ENCODE measurements at regions not wholly inside any gene's neighbourhood (a gene's known extent, or its start where the extent isn't known, plus 50 kb on each side); places are given as distances from the start of the nearest gene placed in this dataset.
"Not testable (repeated sequence)": the region's sequence is repeated elsewhere in the genome, so short reads cannot be mapped to it uniquely, and the experiment has no call there.

DNA sequence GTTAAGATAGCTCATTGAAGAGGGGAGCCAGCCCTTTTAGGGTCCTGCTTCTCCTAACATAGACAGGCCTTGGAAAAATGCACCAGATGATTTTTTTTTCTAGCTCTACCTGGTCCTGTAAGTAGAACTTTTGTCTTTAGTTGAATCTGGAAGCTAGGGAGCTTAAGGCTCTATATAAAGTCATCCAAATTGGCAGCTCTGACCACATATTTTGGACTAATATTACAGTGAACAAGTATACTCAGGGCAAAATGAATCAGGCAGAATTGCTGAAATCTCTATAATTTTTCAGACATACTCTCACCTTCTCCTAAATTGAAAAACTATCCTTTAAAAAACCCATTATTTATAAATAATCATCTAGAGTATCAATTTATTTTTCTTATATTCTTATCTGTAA, 375.6 kb downstream of the OSTF1 start:
- DNase-seq = no peak

DNA sequence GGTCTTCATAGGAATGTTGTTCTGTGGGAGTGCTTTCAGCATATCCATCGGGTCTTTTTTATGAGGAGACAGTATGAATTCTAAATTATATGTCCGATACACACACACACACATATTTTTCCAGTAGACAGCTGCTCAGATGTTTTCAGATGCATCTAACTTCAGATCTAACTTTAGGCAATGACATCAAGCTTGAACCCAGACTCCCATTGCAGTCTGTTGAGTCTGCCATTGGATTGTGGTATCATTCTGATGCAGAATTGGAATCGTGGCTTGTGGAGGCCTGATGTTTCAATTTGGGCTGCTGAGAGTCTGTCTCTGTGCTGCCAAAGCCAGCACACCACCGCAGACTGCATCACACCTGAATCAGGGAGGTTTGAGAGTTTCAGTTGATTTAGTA, 376.4 kb downstream of the OSTF1 start:
- no peak for DNase-seq

DNA sequence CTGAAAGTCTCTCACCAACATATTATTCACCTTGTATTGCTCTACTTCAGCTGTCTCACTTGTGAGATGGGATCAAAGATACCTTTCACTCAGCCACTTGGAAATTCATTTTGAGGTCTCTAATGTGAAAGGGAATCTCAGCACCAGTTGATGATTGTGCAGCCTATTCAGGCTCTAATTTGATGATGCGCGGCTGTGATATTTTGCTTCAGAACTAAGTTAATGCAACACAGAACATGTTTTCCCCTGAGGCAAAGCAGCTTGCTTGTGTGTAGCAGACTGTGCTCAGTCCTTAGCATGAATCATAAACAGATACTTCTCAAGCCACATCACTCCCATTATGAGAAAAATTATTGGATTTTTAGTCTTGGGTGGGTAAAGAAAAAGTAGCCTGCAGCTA, 378.8 kb downstream of the OSTF1 start:
- DNase-seq = no peak

DNA sequence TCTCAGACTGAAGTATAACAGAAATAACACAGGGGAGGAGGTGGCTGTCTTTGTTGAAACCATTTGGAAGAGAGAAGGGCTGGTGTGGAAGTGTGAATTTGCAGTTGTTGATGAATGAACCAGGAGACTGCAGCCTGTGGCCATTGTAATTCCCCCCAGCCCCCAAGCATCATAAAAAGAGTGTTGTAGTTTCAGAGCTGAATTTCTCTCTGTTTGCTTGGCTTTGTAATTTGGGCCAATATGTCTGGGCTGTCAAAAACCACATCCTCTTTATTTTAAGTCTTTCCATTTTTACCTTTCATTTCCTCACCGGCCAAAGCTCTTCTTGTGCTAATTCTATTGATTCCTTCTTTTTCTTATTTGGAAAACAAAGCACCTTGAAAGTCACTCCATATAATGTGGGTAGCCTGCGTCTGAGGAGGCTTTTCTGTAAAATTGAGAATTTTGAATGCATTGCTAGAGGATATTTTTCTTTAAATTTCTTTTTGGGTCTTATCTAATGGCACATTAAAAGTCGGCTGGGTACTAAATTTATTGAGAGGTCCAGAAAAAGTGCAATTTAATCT, 383.3 kb downstream of the OSTF1 start:
- DNase-seq = no peak

DNA sequence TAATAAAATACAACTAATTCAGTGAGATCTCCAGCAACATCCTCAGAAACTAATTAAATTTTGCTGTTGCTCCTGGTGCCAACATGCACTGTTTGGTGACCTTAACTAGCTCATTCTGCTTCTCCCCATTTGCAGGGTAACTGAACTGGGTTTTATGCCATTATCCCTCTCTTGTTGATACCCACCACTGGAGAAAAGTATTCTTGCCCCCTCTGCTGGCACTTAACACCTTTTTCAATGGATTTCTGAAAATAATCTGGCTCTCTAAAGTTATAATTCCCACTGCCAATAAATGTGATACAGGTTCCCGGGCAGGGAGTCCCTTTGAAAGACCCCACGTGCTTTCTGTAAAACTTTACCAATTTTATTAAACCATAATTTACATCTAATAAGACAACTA, 394.3 kb downstream of the OSTF1 start:
- no peak for DNase-seq

DNA sequence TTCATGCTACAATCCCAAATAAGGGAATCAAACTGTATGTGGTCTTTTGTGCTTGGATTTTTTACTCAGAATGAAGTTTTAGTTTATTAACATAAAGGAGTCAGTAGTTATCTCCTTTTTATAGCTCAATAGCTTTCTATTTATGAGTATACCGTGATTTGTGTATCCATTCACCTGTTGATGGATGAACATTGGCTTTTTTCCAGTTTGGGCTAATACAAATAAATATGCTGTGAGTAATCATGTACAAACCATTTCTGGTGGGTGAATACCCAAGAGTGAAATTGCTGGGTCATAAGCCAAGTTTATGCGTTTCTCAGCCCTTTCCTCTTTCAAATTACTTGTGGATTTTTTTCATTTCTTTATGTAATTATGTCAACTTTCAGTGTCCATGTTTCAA, 395.3 kb downstream of the OSTF1 start:
- no peak for DNase-seq

DNA sequence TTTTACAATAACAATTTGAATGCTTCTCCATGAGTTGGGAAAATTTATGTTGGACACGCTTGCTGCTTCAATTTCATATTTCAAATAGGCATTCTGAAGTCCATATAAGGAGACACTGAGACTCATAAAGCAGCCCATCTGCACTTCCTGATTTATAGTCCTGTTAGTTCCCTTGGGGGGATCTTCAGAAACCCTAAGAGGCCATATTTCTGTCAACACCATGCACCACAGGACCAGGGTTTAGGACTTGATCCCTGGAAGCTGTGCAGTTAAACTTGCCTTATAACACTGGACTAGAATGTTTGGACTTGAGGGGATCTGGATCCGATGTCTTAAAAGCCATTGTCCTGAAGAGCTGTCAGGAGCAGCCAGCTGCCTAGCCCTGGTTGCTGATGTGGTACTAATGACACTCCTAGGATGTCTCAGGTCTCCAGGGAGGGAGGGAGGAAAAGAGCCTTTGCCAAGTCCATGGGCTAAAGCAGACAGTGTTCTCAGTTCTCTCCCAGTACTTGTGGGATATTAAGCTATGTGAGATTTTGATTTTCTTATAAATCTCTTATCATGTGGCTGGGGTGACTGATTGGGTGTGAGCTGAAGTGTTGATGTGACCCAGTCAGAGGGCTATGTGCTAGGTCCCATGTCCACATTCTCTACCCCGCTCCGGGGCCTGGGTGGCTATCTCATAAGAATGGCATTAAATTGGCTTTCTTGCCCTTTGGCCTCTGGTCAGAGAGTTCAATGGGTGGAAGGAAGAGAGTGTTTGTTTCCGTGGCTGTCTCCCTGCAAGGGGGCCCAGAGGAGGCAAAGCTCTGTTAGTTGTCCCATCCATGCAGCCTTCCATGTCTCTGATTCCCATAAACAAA, 399.8 kb downstream of the OSTF1 start:
- no peak for DNase-seq

DNA sequence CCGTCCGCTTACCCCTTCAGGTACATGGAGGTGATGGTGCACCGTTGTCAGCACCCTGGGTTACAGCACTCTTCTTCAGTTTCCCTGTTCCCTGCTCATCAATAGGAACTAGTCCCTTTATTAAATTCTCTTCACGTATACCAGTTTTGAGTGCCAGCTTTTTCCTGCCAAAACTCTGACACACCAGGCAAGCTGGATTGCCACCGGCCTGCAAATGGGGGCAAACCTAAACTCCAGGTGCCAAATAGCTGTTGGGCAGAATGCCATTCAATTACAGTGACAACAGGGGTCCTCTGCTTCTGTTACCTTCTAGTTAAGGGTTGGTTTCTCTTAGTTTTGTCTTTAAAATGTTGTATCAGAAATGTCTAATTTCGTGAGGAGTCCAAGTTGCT, 400.4 kb downstream of the OSTF1 start:
- no peak for DNase-seq

DNA sequence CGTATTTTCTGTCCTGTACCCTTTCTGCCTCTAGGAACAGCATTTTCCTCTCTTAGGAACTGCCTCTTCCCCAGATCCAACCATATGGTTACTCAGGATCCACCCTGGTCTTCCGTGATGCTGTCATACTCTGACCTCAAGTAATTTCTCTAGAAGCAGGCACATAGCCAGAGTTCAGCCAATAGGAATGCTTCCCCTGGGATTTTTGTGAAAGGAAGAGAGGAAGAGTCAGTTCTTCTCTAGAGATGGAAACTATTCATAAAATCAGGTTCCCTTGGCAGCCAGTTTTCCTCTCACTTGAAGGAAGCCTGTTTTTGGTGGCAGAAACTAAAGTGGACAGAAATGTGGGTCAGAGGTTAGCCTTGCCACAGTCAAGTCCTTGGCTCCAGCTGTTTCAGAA, 400.1 kb upstream of the PCSK5 start:
- no peak for DNase-seq

DNA sequence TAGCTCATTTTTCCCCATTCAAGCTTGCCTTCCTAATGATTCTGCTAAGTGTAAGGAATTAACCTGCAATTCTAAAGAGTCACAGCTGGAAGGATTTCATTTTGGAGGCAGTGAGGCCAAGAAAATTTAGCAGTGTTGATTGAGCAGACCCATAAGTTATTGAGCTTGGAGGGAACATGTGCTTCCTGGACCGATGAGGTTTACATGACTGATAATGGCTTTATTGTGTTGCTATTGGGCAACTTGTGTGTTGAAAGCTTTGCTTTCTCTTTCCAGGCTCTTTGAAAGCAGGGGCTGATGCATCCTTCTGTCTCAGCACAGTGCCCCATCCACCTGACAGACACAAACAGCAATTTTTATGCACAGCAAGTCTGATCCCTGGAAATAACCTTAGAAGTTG, 398.9 kb upstream of the PCSK5 start:
- DNase-seq = no peak

DNA sequence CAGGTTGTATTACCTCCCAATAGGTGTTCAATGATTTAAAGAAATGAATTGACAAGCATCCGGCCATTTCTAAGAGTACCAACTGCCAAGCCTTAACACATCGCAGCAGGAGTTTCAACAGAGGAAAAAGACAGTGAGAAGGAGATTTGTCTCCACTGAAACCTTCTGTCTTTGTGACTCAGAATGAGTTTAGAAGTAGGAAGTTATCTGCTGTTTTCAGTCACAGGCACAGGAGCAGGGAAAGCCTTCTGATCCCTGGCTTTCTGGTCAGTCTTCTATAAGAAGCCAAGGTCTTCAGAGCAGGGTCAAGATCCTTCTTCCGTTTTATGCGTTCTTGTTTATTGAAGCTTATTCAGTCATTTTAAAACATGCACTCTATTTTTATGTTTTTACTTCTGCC, 390.7 kb upstream of the PCSK5 start:
- DNase-seq = no peak

DNA sequence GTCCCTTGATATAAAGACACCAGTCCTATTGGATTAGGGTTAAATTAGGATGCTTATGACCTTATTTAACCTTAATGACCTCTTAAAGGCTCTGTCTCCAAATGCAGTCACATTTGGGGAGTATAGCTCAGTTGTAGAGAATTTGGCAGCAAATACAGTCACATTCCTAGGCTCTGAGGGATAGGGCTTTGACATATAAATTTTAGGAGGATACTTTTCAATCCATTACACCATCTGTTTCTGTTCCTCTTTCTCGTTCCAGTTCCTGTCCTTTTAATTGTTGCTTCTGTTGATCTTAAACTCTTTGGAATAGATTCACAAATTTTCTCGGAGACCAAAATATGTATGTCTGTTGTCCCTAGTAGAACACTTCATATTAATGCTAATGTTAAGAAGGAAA, 390.0 kb upstream of the PCSK5 start:
- no peak for DNase-seq

DNA sequence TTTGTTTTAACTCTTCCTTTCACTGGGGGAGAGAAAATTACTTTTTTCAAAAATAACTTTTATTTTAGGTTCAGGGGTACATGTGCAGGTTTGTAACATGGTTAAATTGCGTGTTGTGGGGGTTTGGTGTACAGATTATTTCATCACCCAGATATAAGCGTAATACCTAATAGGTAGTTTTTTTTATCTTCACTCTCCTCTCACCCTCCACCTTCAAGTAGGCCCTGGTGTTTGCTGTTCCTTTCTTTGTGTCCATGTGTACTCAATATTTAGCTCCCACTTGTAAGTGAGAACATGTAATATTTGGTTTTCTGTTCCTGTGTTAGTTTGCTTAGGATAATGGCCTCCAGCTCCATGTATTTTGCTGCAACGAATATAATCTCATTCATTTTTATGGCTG, 389.5 kb upstream of the PCSK5 start:
- DNase-seq = not testable (repeated sequence)

DNA sequence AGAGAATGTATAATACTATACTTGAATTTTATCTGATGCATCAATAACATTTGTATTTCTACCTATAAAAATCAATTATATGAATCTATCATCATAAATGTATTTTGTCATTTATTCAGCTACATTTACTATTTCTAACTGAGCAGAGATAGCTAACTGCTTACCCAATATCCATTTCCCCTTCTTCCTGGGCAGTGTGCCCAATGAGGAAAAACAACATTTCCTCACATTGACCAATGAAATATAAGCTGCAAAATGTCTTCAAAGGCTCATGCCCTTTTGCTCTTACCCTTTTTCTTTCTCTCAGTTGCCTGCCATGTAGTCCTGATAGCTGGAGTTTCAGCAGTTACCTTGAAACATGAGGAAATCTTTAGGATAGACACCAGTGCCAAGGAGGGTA, 385.8 kb upstream of the PCSK5 start:
- no peak for DNase-seq

DNA sequence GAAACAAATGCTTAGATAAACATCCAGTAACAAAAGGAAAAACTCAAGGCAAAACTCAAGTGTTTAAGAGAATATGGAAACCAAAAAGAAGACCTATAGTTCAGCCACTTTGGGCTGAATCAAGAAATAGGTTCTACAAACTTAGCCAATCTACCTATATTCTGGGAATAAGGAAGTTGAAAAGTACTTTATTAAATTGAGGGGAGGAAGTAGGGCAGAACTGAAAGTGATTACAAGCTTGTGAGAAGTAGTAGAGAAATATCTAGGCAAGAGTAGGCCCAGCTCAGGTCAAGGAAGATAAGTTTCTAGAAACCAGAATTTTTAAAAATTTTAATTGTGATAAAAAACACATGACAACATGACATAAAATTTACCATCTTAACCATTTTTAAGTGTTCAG, 384.8 kb upstream of the PCSK5 start:
- no peak for DNase-seq

DNA sequence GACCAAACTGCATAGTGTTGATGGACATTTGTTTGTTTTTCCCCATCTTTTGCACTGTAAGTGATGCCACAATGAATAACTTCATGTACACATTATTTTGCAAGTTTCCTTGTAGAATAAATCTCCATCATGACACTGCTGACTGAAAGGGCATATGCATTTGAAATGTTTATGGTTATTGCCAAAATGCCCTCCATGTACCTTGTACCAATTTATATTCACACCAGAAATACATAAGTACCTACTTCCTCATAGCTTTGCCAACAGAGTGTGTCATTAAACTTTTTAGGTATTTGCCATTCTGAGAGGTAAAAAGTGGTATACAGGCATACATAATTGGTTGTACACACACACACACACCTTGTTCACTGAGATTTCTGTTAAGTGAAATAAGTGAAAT, 361.0 kb upstream of the PCSK5 start:
- no peak for DNase-seq

DNA sequence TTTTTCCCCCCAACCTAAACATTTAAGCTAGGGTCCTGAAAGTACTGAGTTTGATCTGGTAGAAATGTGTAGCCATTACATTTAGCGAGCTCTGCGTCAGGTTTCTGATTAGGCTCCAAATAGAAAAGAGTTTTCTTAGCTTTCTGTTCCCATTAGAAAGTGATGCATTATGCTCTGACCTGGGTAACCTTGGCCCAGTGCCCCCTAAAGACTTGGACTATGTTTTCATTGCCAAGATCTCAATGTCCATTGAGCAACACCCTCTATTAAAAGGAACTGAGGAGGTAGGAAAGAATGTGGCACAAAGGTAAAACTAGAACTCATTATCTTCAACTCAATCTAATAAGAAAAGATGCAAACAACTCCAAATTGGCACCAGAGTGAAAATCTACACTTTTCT, 358.9 kb upstream of the PCSK5 start:
- no peak for DNase-seq

DNA sequence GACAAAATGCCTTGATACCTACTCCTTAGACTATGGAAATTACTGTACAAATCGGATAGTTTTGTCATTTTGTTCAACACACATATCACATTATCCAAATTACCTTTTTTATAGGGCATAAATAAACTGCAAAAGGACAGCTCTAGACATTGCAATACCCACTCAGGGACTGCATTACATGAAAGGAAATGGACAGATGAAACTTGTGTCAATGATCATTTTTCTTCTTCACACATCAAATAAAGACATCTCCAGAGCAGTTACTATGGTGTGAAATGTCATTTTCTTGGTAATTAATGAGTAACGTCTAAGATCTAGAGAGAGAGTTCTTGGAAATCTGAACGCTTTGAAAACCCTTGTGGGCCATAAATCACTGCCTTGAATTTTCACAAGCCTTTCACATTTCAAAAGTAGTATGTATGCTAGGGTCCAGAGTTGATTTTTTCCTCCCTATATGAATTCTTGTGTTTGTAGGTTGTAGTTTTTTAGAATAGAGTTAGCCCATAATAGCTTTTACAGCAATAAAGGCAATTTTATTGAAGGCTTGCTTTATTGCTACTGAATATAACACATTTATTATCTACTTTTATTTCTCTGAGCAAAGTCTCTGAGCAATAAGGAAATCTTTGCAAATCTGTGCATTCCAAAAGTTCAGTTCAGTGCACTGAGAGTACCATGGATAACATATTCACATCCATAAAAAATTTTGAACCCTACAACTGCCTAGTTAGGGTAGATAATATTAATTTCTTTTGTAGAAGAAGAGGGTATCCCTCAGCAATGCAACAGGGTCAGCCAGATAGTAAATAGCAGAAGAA, 358.0 kb upstream of the PCSK5 start:
- DNase-seq = no peak

DNA sequence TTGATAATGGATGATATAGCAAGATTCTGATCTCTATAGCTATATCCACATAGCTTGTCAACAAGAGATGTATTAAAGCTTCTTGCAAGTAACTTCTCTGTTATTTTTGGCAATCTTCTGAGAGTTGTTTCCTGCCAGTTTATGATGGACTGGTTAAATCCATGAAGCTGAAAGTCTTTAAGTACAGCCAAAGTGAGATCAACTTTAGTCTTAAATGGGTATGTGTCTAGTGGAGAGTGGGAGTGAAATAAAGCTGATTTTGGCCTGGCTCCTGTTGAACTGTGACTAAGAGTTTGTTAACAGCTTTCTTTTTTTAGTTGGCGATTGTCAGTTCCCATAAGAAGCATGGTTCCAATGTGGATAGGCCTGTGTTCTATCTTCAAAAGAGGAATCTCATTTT, 350.9 kb upstream of the PCSK5 start:
- no peak for DNase-seq

DNA sequence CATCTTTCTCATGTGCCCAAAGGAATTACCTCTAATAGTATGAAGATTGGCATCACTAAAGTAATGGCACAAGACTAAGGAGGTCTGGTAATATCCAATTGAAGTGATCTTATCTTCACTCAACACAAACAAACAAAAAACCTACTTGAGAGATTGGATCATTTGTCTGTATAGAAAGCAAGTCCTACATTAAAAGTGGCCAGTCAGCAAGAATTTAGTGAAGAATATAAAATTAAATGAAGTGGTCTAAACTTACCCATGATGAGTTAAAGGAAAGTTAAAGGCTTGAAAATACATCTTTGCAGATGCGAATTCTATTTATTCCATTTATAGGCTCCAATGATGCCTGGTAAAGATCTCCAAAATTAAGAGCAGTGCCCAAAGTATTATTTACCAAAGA, 350.3 kb upstream of the PCSK5 start:
- DNase-seq = no peak

DNA sequence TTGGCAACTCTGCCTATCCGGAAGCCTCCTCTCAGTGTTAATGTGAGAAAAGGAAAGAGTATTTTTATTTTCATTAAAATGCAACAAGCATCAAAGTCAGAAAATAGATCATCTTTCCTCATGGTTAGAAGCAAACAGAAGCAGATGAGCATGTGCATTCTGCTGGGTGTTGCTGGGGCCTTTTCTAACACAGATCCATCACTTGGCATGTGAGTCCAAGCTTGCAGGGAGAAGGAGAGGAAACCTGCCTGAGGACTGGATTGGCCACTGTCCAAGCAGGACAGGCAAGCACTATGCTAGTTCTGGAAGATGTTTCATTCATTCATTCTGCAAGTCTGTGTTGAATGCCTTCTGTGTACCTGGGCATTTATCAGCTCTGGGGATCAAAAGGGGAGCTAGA, 348.7 kb upstream of the PCSK5 start:
- DNase-seq = no peak

DNA sequence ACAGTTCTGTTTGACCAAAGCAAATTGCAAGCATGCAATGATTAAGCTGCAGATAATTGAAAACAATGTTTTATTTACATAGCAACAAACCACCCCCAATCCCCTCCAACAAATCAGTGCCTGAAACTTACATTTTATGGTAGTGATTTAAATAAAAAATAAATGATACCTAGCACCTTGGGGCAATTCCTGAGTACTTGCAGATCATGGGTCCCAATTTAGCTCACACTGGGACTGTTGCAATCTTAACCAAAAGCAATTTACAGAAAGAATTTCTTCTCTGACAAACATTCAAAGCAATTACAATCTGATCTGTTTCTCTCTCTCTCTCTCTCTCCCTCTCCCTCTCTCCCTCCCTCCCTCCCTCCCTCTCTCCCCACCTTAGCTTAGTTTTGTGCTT, 345.7 kb upstream of the PCSK5 start:
- no peak for DNase-seq

DNA sequence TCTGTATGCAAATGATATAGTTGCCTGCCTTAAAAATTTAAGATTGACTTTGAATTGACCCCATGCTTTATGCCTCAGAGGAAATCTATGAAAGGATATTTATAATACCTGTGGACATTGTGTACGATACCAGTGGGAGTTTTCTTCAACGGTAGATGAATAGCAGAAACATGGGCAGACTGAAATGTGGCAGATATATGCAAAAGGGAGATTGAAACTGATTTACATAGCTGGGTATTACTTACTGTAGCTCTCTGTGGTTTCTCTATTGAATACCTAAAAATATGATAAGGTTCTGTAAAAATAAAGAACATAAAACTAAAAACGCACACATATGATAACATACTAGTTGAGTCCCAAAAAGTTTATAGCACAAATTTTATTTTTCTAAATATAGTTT, 345.2 kb upstream of the PCSK5 start:
- no peak for DNase-seq

DNA sequence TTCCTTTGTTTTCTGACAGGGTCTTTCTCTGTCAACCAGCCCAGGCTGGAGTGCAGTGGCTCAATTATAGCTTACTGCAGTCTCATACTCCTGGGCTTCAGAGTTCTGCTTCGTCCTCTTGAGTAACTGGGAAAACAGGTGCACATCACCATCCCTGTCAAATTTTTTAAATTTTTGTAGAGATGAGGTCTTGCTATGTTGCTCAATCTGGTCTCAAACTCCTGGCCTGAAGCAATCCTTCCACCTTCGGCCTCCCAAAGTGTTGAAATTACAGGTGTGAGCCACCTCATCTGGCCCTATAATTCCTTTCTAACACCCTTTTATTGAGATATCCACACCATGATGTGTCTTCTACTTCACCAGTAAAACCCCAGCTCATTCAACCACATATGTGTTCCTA, 341.6 kb upstream of the PCSK5 start:
- no peak for DNase-seq

Measured in RPMI8226 (cell line).